ENCODE measurements at regions not wholly inside any gene's neighbourhood (a gene's known extent, or its start where the extent isn't known, plus 50 kb on each side); places are given as distances from the start of the nearest gene placed in this dataset.

DNA sequence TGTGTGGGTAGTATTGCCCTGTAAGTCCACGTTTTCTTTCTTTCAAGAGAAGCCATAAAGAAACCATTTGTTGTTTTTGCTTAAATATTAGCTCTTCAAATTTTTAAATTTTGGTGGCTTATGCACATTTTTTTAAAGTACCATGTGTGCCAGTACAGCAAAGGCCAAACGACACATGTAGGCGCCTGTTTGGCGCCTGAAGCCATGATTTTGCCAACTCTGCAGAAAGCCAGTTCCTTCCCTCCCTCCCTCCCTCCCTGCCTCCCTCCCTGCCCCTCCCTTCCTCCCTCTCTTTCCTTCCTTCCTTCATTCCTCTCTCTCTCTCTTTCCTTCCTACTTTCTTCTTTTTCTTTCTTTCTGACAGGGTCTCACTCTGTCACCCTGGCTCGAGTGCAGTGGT, 65.9 kb upstream of the LIMCH1 start:
- H3K9ac ChIP-seq (ENCODE audit: control insufficient read depth, insufficient read depth, low read length), result no peak overlapping the region
- BruUV-seq (replicated peaks), result no TSS peak
- H3K4me3 ChIP-seq, result no peak overlapping the region
- TF ChIP-seq BRCA1 (IDR thresholded peaks at IDR 0.05; ENCODE audit: low read depth, low read length), result no peak
- TF ChIP-seq SMAD1 (IDR thresholded peaks at IDR 0.05; ENCODE audit: low read depth, partially characterized antibody), result no peak
- no peak overlapping the region for H3K27ac ChIP-seq (ENCODE audit: control insufficient read depth, insufficient read depth)
- no peaks in the 10 kb centered on the region for H3K27me3 ChIP-seq (replicated peaks in 1 of 2; ENCODE audit: control insufficient read depth in 2 of 2, insufficient read depth in 2 of 2, low read length in 1 of 2)
- DNase-seq (ENCODE audit: low read depth, low spot score) (no peak), FAIRE-seq (no peak), ATAC-seq (no peak)
- intact Hi-C loops (cut with micrococcal nuclease; ENCODE audit: unreplicated experiment), result no loop called here
- no peaks in the 10 kb centered on the region for H3K4me1 ChIP-seq (ENCODE audit: control insufficient read depth, insufficient read depth, low read length)
- no peaks in the 10 kb centered on the region for H4K20me1 ChIP-seq (ENCODE audit: control insufficient read depth, insufficient read depth)
- SMC1A ChIA-PET (ENCODE audit: uncharacterized antibody, unreplicated experiment), result no interaction called here
- POLR2A ChIA-PET, result no interaction called here
- WGBS (ENCODE audit: insufficient coverage, insufficient replicate concordance, low lambda C conversion rate, missing lambda C conversion rate), result 41% methylated on average over 5 of the region's 5 CpGs
- no peaks in the 10 kb centered on the region for H3K79me2 ChIP-seq (ENCODE audit: control insufficient read depth, insufficient read depth, low read length)
- RAD21 ChIA-PET (ENCODE audit: unreplicated experiment), result no interaction called here
- H2AFZ ChIP-seq (ENCODE audit: control insufficient read depth, low read depth, low read length), result no peak overlapping the region
- no peaks in the 10 kb centered on the region for H3K9me3 ChIP-seq (replicated peaks; ENCODE audit: control insufficient read depth, insufficient read depth, low read length)
- H3K4me2 ChIP-seq (ENCODE audit: control insufficient read depth, insufficient read depth), result no peak overlapping the region
- in situ Hi-C loops (cut with MboI), result no loop called here
- no peaks in the 10 kb centered on the region for H3K36me3 ChIP-seq (ENCODE audit: control insufficient read depth in 2 of 2, insufficient read depth in 2 of 2, low read length in 1 of 2)
- CTCF ChIA-PET, result no interaction called here

DNA sequence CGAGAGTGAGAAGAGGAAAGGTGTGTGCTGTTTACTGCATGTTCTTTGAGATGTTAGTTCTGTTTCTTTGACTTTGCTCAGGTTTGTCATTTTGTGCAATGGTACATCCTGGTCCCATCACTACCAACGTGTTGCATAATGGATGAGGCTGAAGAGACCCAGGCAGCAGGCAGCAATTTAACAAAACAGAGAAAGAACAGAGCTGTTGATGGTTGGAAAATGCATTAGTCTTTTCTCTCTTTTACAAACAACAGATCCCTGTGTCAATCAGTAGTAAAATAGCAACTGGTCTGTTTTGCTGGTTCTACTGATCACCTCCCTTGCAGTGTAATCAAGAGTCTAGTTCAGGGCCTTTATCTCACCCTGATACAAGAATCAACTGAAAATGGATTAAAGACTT, 64.8 kb upstream of the LIMCH1 start:
- H3K4me3 ChIP-seq, result no peak overlapping the region
- H3K36me3 ChIP-seq (ENCODE audit: control insufficient read depth in 2 of 2, insufficient read depth in 2 of 2, low read length in 1 of 2), result no peaks in the 10 kb centered on the region
- SMC1A ChIA-PET (ENCODE audit: uncharacterized antibody, unreplicated experiment), result no interaction called here
- no peak overlapping the region for H3K27ac ChIP-seq (ENCODE audit: control insufficient read depth, insufficient read depth)
- H3K9ac ChIP-seq (ENCODE audit: control insufficient read depth, insufficient read depth, low read length), result no peak overlapping the region
- POLR2A ChIA-PET, result no interaction called here
- RAD21 ChIA-PET (ENCODE audit: unreplicated experiment), result no interaction called here
- intact Hi-C loops (cut with micrococcal nuclease; ENCODE audit: unreplicated experiment), result no loop called here
- H2AFZ ChIP-seq (ENCODE audit: control insufficient read depth, low read depth, low read length), result no peak overlapping the region
- no peaks in the 10 kb centered on the region for H3K79me2 ChIP-seq (ENCODE audit: control insufficient read depth, insufficient read depth, low read length)
- H3K9me3 ChIP-seq (replicated peaks; ENCODE audit: control insufficient read depth, insufficient read depth, low read length), result no peaks in the 10 kb centered on the region
- no peaks in the 10 kb centered on the region for H4K20me1 ChIP-seq (ENCODE audit: control insufficient read depth, insufficient read depth)
- in situ Hi-C loops (cut with MboI), result no loop called here
- no TSS peak for BruUV-seq (replicated peaks)
- DNase-seq (ENCODE audit: low read depth, low spot score), result no peak
- no peak overlapping the region for H3K4me2 ChIP-seq (ENCODE audit: control insufficient read depth, insufficient read depth)
- no peaks in the 10 kb centered on the region for H3K27me3 ChIP-seq (replicated peaks in 1 of 2; ENCODE audit: control insufficient read depth in 2 of 2, insufficient read depth in 2 of 2, low read length in 1 of 2)
- no peak for TF ChIP-seq SMAD5 (IDR thresholded peaks at IDR 0.05; ENCODE audit: low read depth)
- no peak for TF ChIP-seq TAF1 (IDR thresholded peaks at IDR 0.05; ENCODE audit: borderline replicate concordance, low read depth, low read length)
- no peak for TF ChIP-seq HCFC1 (IDR thresholded peaks at IDR 0.05; ENCODE audit: low read length)
- no peak for TF ChIP-seq CHD4 (IDR thresholded peaks at IDR 0.05)
- TF ChIP-seq ZNF622 (IDR thresholded peaks at IDR 0.05), result no peak
- TF ChIP-seq NBN (IDR thresholded peaks at IDR 0.05), result no peak
- TF ChIP-seq JUND (IDR thresholded peaks at IDR 0.05; ENCODE audit: low read depth, low read length), result no peak
- TF ChIP-seq EED (IDR thresholded peaks at IDR 0.05; ENCODE audit: low read depth), result no peak
- TF ChIP-seq ZNF384 (IDR thresholded peaks at IDR 0.05; ENCODE audit: borderline replicate concordance, low read depth, low read length), result no peak
- TF ChIP-seq BMI1 (IDR thresholded peaks at IDR 0.05; ENCODE audit: borderline replicate concordance), result no peak
- TF ChIP-seq ZNF274 (IDR thresholded peaks at IDR 0.05; ENCODE audit: insufficient read depth, insufficient read length), result no peak
- no peak for TF ChIP-seq FOS (IDR thresholded peaks at IDR 0.05; ENCODE audit: borderline replicate concordance, extremely low read depth, insufficient read length)
- no peak for TF ChIP-seq ZNF207 (IDR thresholded peaks at IDR 0.05; ENCODE audit: borderline replicate concordance)
- TF ChIP-seq, protein P1, sequence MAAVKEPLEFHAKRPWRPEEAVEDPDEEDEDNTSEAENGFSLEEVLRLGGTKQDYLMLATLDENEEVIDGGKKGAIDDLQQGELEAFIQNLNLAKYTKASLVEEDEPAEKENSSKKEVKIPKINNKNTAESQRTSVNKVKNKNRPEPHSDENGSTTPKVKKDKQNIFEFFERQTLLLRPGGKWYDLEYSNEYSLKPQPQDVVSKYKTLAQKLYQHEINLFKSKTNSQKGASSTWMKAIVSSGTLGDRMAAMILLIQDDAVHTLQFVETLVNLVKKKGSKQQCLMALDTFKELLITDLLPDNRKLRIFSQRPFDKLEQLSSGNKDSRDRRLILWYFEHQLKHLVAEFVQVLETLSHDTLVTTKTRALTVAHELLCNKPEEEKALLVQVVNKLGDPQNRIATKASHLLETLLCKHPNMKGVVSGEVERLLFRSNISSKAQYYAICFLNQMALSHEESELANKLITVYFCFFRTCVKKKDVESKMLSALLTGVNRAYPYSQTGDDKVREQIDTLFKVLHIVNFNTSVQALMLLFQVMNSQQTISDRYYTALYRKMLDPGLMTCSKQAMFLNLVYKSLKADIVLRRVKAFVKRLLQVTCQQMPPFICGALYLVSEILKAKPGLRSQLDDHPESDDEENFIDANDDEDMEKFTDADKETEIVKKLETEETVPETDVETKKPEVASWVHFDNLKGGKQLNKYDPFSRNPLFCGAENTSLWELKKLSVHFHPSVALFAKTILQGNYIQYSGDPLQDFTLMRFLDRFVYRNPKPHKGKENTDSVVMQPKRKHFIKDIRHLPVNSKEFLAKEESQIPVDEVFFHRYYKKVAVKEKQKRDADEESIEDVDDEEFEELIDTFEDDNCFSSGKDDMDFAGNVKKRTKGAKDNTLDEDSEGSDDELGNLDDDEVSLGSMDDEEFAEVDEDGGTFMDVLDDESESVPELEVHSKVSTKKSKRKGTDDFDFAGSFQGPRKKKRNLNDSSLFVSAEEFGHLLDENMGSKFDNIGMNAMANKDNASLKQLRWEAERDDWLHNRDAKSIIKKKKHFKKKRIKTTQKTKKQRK (IDR thresholded peaks at IDR 0.05; ENCODE audit: low read depth, low read length), result no peak
- no peak for TF ChIP-seq SIN3A (IDR thresholded peaks at IDR 0.05; ENCODE audit: low read depth, low read length)
- TF ChIP-seq IKZF1 (conservative IDR thresholded peaks at IDR 0.05), result no peak
- TF ChIP-seq ATF7 (IDR thresholded peaks at IDR 0.05; ENCODE audit: low read depth), result no peak
- ATAC-seq, result no peak
- CTCF ChIA-PET, result no interaction called here
- no peak for FAIRE-seq
- no peaks in the 10 kb centered on the region for H3K4me1 ChIP-seq (ENCODE audit: control insufficient read depth, insufficient read depth, low read length)
- 0% methylated on average over 2 of the region's 2 CpGs for WGBS (ENCODE audit: insufficient coverage, insufficient replicate concordance, low lambda C conversion rate, missing lambda C conversion rate)
